Subcutaneous abdominal adipose tissue (tissue), 5 donors: ENCODE measurements at regions not wholly inside any gene's neighbourhood (a gene's known extent, or its start where the extent isn't known, plus 50 kb on each side); places are given as distances from the start of the nearest gene placed in this dataset.
"Not testable (repeated sequence)": the region's sequence is repeated elsewhere in the genome, so short reads cannot be mapped to it uniquely, and the experiment has no call there.

Experiments
- H3K27ac ChIP-seq: one replicate; pipeline ENCODE4 v1.7.0; 2013; ENCODE audit warnings: low read depth, mild to moderate bottlenecking, inconsistent platforms, low read length, moderate library complexity
- H3K27me3 ChIP-seq, 5 donors: one replicate each; pipeline ENCODE4 v1.7.0; 2013; ENCODE audit warnings: low read length in 5 of 5, inconsistent platforms in 1 of 5; ENCODE audit not compliant: control insufficient read depth in 5 of 5, insufficient read depth in 4 of 5
- H3K36me3 ChIP-seq, 5 donors: one replicate each; pipeline ENCODE4 v1.7.0; 2013; ENCODE audit warnings: low read length in 5 of 5; ENCODE audit not compliant: control insufficient read depth in 5 of 5, insufficient read depth in 5 of 5
- H3K4me1 ChIP-seq, 5 donors: one replicate each; pipeline ENCODE4 v1.7.0; 2013; ENCODE audit warnings: low read length in 5 of 5, mild to moderate bottlenecking in 3 of 5, moderate library complexity in 1 of 5; ENCODE audit not compliant: control insufficient read depth in 5 of 5, insufficient read depth in 5 of 5
- H3K4me3 ChIP-seq, 5 donors: one replicate each; pipeline ENCODE4 v1.7.0; 2013; ENCODE audit warnings: low read length in 5 of 5, low read depth in 1 of 5
- H3K9ac ChIP-seq, 5 donors: one replicate each; pipeline ENCODE4 v1.7.0; 2013; ENCODE audit warnings: low read length in 5 of 5, mild to moderate bottlenecking in 4 of 5, moderate library complexity in 3 of 5
- H3K9me3 ChIP-seq, 5 donors: one replicate each; pipeline ENCODE4 v1.7.0; 2013; ENCODE audit warnings: low read length in 5 of 5; ENCODE audit not compliant: control insufficient read depth in 5 of 5
- donor health status: healthy.
- donor health status: healthy.
- donor health status: healthy.
- donor health status: healthy.
- donor health status: healthy.

DNA sequence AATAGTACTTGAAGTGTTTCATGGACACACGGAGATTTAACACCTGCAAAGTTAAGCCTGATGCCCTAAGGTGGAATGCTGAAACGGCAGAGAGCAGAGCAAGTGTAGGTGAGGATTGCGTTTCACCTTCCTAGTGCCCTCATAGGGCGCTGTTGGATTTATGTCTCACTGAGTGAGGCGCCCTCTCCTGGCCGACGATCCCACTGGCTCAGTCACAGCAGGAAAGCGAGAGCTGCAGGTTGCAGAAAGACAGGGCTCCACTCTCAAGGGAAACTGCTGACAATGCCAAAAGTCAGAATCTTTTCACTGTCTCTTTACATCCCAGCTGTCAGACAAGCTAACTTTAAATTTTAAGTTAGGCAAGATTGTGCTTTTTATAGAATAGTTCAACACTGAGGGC lies 127.6 kb downstream of the POTEC start:
- H3K4me1 ChIP-seq, H3K27ac ChIP-seq, H3K27me3 ChIP-seq, H3K9me3 ChIP-seq, H3K36me3 ChIP-seq, H3K9ac ChIP-seq, H3K4me3 ChIP-seq: not testable (repeated sequence)

DNA sequence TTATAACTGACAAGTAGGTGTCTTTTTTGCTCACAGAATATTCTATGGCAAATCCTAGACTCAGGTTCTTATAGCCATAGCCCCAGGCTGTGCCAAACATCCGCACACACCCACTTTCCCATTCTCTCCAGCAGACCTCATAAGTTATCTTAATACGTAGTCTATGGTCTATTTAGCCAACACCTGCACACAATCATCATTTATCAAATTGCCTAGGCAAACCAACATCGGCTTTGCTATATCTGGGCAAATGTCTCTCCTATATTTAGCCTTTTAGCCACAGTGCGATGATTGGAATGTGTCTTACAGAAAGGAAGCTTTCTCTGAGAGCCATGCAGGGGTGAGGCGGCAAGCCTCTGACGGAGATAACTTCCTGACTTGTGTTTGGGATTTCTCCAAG lies 128.0 kb downstream of the POTEC start:
- H3K4me1 ChIP-seq, H3K9me3 ChIP-seq, H3K27ac ChIP-seq, H3K27me3 ChIP-seq, H3K9ac ChIP-seq, H3K4me3 ChIP-seq, H3K36me3 ChIP-seq: not testable (repeated sequence)

DNA sequence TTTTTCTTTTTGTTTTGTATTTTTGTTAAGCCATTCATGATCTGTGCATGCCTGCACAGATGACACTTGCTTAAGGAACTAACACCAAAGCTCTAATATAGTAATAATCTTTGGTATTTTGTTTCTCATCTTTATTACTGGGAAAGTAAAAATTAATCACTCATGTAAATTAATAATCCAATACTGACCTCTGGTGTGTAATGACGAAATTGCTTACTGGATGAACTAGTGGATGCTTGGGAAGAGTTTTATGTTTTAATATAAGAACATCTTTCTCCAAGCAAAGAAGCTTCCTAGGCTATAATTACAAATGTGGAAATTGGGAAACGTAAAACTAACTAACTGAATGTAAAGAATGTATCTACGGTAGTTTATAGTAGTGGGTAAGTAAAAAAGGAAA lies 147.9 kb downstream of the POTEC start:
- not testable (repeated sequence) for H3K9me3 ChIP-seq, H3K27me3 ChIP-seq, H3K9ac ChIP-seq, H3K36me3 ChIP-seq, H3K4me1 ChIP-seq, H3K27ac ChIP-seq, H3K4me3 ChIP-seq

DNA sequence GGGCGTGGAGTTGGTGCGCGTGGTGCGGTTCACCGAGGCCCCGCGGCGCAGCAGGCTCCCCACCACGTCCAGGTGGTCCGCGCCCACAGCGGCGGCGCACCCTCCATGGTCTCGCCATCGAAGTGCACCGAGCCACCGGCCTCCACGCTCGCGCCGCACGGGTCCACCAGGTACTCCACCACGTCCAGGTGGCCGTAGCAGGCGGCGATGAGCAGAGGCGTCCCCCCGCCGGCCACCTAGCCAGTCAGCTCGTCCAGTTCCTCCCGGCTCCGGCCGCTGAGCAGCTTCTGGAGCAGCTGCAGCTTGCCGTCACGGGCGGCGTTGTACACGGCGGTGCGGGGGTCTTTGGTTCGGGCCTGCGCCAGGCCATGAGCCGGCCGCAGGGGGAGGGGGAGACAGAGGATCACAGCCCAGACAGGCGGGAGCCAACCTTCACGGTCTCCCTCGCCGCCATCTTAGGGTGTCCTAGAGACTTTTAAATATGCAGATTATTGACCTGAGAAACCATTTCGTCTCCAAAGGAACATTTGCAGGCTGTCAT lies 149.8 kb downstream of the POTEC start:
- not testable (repeated sequence) for H3K4me1 ChIP-seq, H3K9me3 ChIP-seq, H3K4me3 ChIP-seq, H3K27ac ChIP-seq, H3K27me3 ChIP-seq, H3K36me3 ChIP-seq, H3K9ac ChIP-seq

DNA sequence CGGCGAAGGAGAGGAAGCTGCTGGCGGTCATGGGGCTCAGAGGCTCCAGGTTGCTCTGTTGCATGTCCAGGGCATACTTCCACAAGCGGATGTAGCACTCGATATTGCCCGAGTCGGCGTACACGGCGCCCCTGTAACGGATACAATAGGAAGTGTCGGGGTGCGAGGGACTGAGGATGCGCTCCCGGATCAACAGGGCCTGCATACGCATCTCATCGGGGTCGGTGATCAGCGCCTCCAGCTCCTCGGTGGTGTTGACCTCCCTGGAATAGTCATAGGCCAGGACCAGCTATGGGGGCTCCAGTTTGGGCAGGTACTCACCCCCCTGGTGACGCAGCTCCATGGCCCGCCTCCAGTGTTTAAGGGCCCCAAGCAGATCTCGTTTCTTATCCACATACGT lies 150.8 kb downstream of the POTEC start:
- not testable (repeated sequence) for H3K27me3 ChIP-seq, H3K9me3 ChIP-seq, H3K36me3 ChIP-seq, H3K4me3 ChIP-seq, H3K27ac ChIP-seq, H3K9ac ChIP-seq, H3K4me1 ChIP-seq

DNA sequence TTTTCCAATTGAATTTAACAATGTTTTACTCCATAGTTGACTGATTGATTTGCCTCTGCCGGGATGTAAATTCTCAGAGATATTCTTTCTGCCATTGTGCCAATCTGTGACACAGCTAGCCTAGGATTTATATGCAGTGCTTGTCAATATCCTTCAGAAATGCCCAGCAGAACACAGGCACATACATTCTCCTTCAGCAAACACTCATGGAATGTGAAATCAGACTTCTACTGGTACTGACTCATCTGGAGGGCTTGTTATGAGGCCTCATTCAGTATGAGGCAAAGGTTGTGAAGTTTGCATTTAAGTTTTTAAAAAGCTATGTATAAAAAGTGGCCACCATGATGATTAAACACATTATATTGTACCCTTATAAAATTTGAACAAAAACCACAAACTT lies 158.4 kb downstream of the POTEC start:
- not testable (repeated sequence) for H3K27me3 ChIP-seq, H3K36me3 ChIP-seq, H3K4me3 ChIP-seq

DNA sequence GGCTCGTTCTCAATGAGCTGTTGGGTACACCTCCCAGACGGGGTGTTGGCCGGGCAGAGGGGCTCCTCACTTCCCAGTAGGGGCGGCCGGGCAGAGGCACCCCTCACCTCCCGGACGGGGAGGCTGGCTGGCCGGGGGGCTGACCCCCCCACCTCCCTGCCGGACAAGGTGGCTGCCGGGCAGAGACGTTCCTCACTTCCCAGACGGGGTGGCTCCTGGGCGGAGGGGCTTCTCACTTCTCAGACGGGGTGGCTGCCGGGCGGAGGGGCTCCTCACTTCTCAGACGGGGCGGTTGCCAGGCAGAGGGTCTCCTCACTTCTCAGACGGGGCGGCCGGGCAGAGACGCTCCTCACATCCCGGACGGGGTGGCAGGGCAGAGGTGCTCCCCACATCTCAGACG lies 160.7 kb downstream of the POTEC start:
- not testable (repeated sequence) for H3K4me1 ChIP-seq, H3K9ac ChIP-seq, H3K36me3 ChIP-seq, H3K27me3 ChIP-seq, H3K4me3 ChIP-seq, H3K27ac ChIP-seq, H3K9me3 ChIP-seq

More for the DNA sequence above, 158.4 kb downstream of the POTEC start:
- not testable (repeated sequence) for H3K9ac ChIP-seq, H3K9me3 ChIP-seq, H3K4me1 ChIP-seq, H3K27ac ChIP-seq

DNA sequence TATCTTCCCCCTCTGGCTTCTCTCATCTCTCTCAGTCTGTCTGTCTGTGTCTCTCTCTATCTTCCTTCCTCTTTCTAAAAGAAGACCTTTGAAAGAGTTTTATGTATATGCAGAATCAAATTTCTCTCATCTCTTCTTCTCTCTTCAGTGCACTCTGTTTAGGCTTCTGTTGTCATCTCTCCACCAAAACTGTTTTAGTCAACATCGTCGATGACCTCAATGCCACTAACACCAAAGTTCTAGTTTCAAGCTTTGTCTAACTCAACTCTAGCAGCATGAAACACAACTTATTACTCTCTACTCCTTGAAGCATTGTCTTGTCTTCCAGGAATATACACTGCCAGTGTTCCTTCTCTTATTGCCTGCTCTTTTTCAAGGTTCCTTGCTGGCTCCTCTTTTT lies 163.9 kb downstream of the POTEC start:
- not testable (repeated sequence) for H3K27me3 ChIP-seq, H3K36me3 ChIP-seq, H3K9ac ChIP-seq, H3K27ac ChIP-seq, H3K4me1 ChIP-seq, H3K9me3 ChIP-seq, H3K4me3 ChIP-seq

DNA sequence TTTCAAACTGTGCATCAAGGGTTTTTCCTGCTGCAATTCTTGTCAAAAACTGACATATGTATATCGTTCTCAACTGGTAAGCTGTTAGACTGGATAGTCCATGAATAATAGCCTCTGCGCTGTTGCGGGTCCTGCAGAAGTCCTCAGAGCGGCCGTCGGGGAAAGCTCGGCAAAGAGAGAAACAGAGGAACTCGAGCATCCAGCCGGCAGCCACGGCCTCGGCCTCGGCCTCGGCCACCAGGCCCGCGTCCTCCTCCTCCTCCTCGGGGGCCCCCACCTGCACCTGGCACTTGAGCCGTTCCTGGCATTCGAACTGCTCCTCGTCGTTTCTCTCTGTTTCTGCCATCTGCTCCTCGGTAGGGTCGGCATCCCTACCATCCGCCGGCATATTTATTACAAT lies 165.0 kb downstream of the POTEC start:
- H3K36me3 ChIP-seq, H3K27me3 ChIP-seq, H3K4me1 ChIP-seq, H3K4me3 ChIP-seq, H3K9ac ChIP-seq, H3K27ac ChIP-seq, H3K9me3 ChIP-seq: not testable (repeated sequence)

DNA sequence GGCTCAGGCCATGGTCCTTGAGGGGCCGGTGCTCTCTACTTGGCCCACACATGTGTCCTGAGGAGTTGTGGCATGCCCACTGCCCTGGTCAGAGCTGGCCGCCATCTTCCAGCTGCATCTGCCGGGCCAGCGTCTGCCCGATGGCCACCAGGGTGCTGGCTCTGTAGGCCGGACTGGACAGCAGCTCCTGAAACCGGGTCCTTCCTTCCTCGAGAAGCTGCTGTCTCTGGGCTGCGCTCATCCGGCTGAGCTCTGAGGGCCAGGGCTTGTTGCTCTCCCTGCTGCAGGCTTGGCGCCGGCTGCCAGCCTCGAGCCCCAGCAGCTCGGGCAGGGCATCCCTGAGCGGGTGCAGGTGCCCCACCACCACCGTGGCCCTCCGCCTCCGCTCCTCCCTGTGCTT lies 182.1 kb downstream of the POTEC start:
- H3K9me3 ChIP-seq, H3K36me3 ChIP-seq, H3K27me3 ChIP-seq, H3K4me3 ChIP-seq, H3K9ac ChIP-seq, H3K27ac ChIP-seq, H3K4me1 ChIP-seq: not testable (repeated sequence)

DNA sequence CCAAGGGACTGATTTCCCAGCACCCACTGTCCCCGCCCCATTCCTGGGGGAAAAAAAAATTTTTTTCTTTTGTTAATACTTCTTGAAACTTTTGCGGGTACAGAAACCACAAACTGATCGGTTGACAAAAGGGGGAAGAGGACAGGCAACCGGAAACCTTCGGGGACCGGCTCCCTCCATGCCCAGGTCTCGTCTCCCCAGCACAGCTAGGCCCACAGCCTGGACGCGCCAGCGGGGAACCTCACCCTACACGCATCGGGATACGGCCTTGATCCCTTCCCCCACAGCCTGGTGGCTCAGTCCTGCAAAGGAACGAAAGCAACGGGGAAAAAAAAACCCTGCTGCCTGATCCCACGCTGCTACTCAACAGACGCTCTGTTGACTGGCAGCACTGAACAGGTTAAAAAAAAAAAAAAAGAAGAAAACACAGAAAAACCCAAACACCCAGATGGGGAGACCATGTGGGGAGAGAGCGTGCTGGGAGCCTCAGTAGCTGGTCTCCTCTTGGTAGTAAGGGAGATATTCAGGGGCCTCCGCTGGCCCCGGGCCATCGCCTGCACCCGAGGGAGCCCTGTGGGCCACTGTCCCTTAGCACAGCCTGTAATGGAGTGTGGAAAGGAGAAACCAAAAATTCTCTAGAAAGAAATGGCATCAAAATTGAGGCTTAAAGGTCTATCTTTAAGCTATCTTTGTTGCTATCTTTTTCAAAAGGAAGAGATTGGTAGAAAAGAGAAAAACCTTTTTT lies 185.7 kb downstream of the POTEC start:
- H3K9ac ChIP-seq, H3K36me3 ChIP-seq, H3K27me3 ChIP-seq, H3K4me3 ChIP-seq, H3K27ac ChIP-seq, H3K9me3 ChIP-seq, H3K4me1 ChIP-seq: not testable (repeated sequence)
